K562 (cell line): ENCODE measurements at regions not wholly inside any gene's neighbourhood (a gene's known extent, or its start where the extent isn't known, plus 50 kb on each side); places are given as distances from the start of the nearest gene placed in this dataset.

Experiments used
- CHAMP1 ChIP-seq: fragments of 450-650 bp; IDR thresholded peaks from 2 replicates; pipeline ENCODE4 v1.6.1; 2016; ENCODE audit warnings: mild to moderate bottlenecking
- EHMT2 ChIP-seq: fragments of 450-650 bp; IDR thresholded peaks from 2 replicates; pipeline ENCODE4 v1.6.1; 2018; ENCODE audit warnings: antibody characterized with exemption
- KLF16 ChIP-seq: IDR thresholded peaks from 2 replicates; pipeline ENCODE4 v1.6.1; 2016; ENCODE audit warnings: antibody characterized with exemption
- MITF ChIP-seq: IDR thresholded peaks from 2 replicates; pipeline ENCODE4 v1.6.1; 2014; ENCODE audit warnings: antibody characterized with exemption
- NFATC3 ChIP-seq: fragments of 450-650 bp; IDR thresholded peaks from 2 replicates; pipeline ENCODE4 v1.6.1; 2017; ENCODE audit warnings: mild to moderate bottlenecking
- PRDM10 ChIP-seq: fragments of 450-650 bp; IDR thresholded peaks from 2 replicates; pipeline ENCODE4 v1.6.1; 2018; ENCODE audit not compliant: partially characterized antibody
- PREB ChIP-seq: sonication (generic); formaldehyde crosslinking; IDR thresholded peaks from 2 replicates; pipeline ENCODE4 v1.8.1; 2023; ENCODE audit warnings: mild to moderate bottlenecking, missing genetic modification reagents
- RERE ChIP-seq: sonication (generic); formaldehyde crosslinking; IDR thresholded peaks from 2 replicates; pipeline ENCODE4 v1.8.0; 2023; ENCODE audit warnings: missing genetic modification reagents, mild to moderate bottlenecking, borderline replicate concordance
- SUPT5H ChIP-seq: fragments of 450-650 bp; IDR thresholded peaks from 2 replicates; pipeline ENCODE4 v1.6.1; 2016
- TCF7 ChIP-seq: sonication (generic); IDR thresholded peaks from 2 replicates; pipeline ENCODE4 v1.6.1; 2016; ENCODE audit warnings: antibody characterized with exemption, borderline replicate concordance
- ZNF232 ChIP-seq: sonication (generic); formaldehyde crosslinking; IDR thresholded peaks from 2 replicates; pipeline ENCODE4 v1.8.0; 2022; ENCODE audit warnings: mild to moderate bottlenecking, missing genetic modification reagents

- TF ChIP-seq RERE (no peak), PRDM10 (no peak), CHAMP1 (no peak), PREB (CRISPR knock-in tag) (no peak), ZNF232 (CRISPR knock-in tag) (no peak), SUPT5H (no peak), KLF16 (no peak), EHMT2 (no peak), MITF (no peak), NFATC3 (no peak), TCF7 (no peak)
Measured at GRCh38 chr4:117676153-117676552, 358.1 kb upstream of the NDST3 start (continued).
